ENCODE measurements at regions not wholly inside any gene's neighbourhood (a gene's known extent, or its start where the extent isn't known, plus 50 kb on each side); places are given as distances from the start of the nearest gene placed in this dataset.
"Not testable (repeated sequence)": the region's sequence is repeated elsewhere in the genome, so short reads cannot be mapped to it uniquely, and the experiment has no call there.

- no peak for DNase-seq
Measured at GRCh38 chr17:56690441-56691291, 97.2 kb downstream of the NOG start.

- no peak for DNase-seq
Measured at GRCh38 chr17:56694825-56695224, 101.3 kb downstream of the NOG start.

GRCh38 chr17:56697190-56697589, 103.7 kb downstream of the NOG start:
- no peak for DNase-seq

GRCh38 chr17:56699186-56699894, 105.8 kb downstream of the NOG start:
- DNase-seq: peak in 1 of 3 experiments; percentile 28

GRCh38 chr17:56700919-56701420, 107.5 kb downstream of the NOG start:
- DNase-seq: no peak

- no peak for DNase-seq
Measured at GRCh38 chr17:56707312-56708219, 114.1 kb downstream of the NOG start.

- DNase-seq: no peak
Measured at GRCh38 chr17:56708220-56708558, 114.7 kb downstream of the NOG start.

GRCh38 chr17:56708670-56709410, 115.3 kb downstream of the NOG start:
- DNase-seq: no peak

GRCh38 chr17:56710986-56711385, 117.5 kb downstream of the NOG start:
- no peak for DNase-seq

- DNase-seq: peak; percentile 36 to 87 (median 82)
Measured at GRCh38 chr17:56715613-56716357, 117.9 kb downstream of the C17orf67 start.

GRCh38 chr17:56717471-56717870, 116.2 kb downstream of the C17orf67 start:
- no peak for DNase-seq

GRCh38 chr17:56718515-56718914, 115.2 kb downstream of the C17orf67 start:
- DNase-seq: no peak

GRCh38 chr17:56723421-56723820, 110.3 kb downstream of the C17orf67 start:
- no peak for DNase-seq

- no peak for DNase-seq
Measured at GRCh38 chr17:56724664-56725063, 109.1 kb downstream of the C17orf67 start.

GRCh38 chr17:56725144-56725543, 108.6 kb downstream of the C17orf67 start:
- DNase-seq: no peak

GRCh38 chr17:56727876-56728617, 105.7 kb downstream of the C17orf67 start:
- DNase-seq: no peak

- DNase-seq: not testable (repeated sequence)
Measured at GRCh38 chr17:56731096-56731495, 102.6 kb downstream of the C17orf67 start.

- no peak for DNase-seq
Measured at GRCh38 chr17:56733833-56734232, 99.9 kb downstream of the C17orf67 start.

- DNase-seq: no peak
Measured at GRCh38 chr17:56735842-56736241, 97.9 kb downstream of the C17orf67 start.

GRCh38 chr17:56737421-56738161, 96.1 kb downstream of the C17orf67 start:
- DNase-seq: no peak
